HEK293 (cell line): ENCODE measurements at regions not wholly inside any gene's neighbourhood (a gene's known extent, or its start where the extent isn't known, plus 50 kb on each side); places are given as distances from the start of the nearest gene placed in this dataset.

Source experiments
- GFI1B ChIP-seq: fragments of 450-650 bp; formaldehyde crosslinking; IDR thresholded peaks from 2 replicates; pipeline ENCODE4 v1.5.1; 2016; ENCODE audit warnings: missing biosample characterization, missing genetic modification characterization
- GLIS2 ChIP-seq: fragments of 450-650 bp; formaldehyde crosslinking; IDR thresholded peaks from 2 replicates; pipeline ENCODE4 v1.5.1; 2016; ENCODE audit warnings: missing biosample characterization, missing genetic modification characterization
- KLF10 ChIP-seq: fragments of 450-650 bp; IDR thresholded peaks from 2 replicates; pipeline ENCODE4 v1.5.1; 2018; ENCODE audit warnings: missing biosample characterization, mild to moderate bottlenecking, missing genetic modification characterization
- KLF16 ChIP-seq: fragments of 450-650 bp; formaldehyde crosslinking; IDR thresholded peaks from 2 replicates; pipeline ENCODE4 v1.5.1; 2017; ENCODE audit warnings: missing biosample characterization, missing genetic modification characterization
- MZF1 ChIP-seq: fragments of 450-650 bp; formaldehyde crosslinking; IDR thresholded peaks from 2 replicates; pipeline ENCODE4 v1.5.1; 2017; ENCODE audit warnings: missing biosample characterization, missing genetic modification characterization, borderline replicate concordance
- OSR2 ChIP-seq: fragments of 450-650 bp; formaldehyde crosslinking; IDR thresholded peaks from 2 replicates; pipeline ENCODE4 v1.5.1; 2016; ENCODE audit warnings: missing biosample characterization, missing genetic modification characterization
- OVOL3 ChIP-seq: fragments of 450-650 bp; formaldehyde crosslinking; IDR thresholded peaks from 2 replicates; pipeline ENCODE4 v1.5.1; 2016; ENCODE audit warnings: missing biosample characterization, missing genetic modification characterization
- PRDM2 ChIP-seq: fragments of 450-650 bp; formaldehyde crosslinking; IDR thresholded peaks from 2 replicates; pipeline ENCODE4 v1.5.1; 2016; ENCODE audit warnings: missing biosample characterization, missing genetic modification characterization, borderline replicate concordance
- SP3 ChIP-seq: fragments of 450-650 bp; formaldehyde crosslinking; IDR thresholded peaks from 2 replicates; pipeline ENCODE4 v1.5.1; 2016; ENCODE audit warnings: missing biosample characterization, missing genetic modification characterization
- ZBTB17 ChIP-seq: fragments of 450-650 bp; formaldehyde crosslinking; IDR thresholded peaks from 2 replicates; pipeline ENCODE4 v1.5.1; 2016; ENCODE audit warnings: missing biosample characterization, missing genetic modification characterization
- ZBTB7A ChIP-seq: fragments of 450-650 bp; formaldehyde crosslinking; IDR thresholded peaks from 2 replicates; pipeline ENCODE4 v1.5.1; 2016; ENCODE audit warnings: low read depth, missing biosample characterization, missing genetic modification characterization
- ZEB2 ChIP-seq: fragments of 450-650 bp; formaldehyde crosslinking; IDR thresholded peaks from 2 replicates; pipeline ENCODE4 v1.5.1; 2016; ENCODE audit warnings: missing biosample characterization, missing genetic modification characterization
- ZFHX2 ChIP-seq: fragments of 450-650 bp; formaldehyde crosslinking; conservative IDR thresholded peaks from 2 replicates; pipeline ENCODE4 v1.5.1; 2016; ENCODE audit warnings: missing biosample characterization, missing genetic modification characterization
- ZFP37 ChIP-seq: fragments of 450-650 bp; formaldehyde crosslinking; IDR thresholded peaks from 2 replicates; pipeline ENCODE4 v1.5.1; 2016; ENCODE audit warnings: missing biosample characterization, missing genetic modification characterization
- ZIC2 ChIP-seq: fragments of 450-650 bp; formaldehyde crosslinking; IDR thresholded peaks from 2 replicates; pipeline ENCODE4 v1.5.1; 2016; ENCODE audit warnings: missing biosample characterization, missing genetic modification characterization
- ZNF2 ChIP-seq: fragments of 450-650 bp; formaldehyde crosslinking; IDR thresholded peaks from 2 replicates; pipeline ENCODE4 v1.5.1; 2016; ENCODE audit warnings: missing biosample characterization, missing genetic modification characterization
- ZNF341 ChIP-seq: fragments of 450-650 bp; formaldehyde crosslinking; IDR thresholded peaks from 2 replicates; pipeline ENCODE4; 2016; ENCODE audit warnings: low read depth, missing biosample characterization, missing genetic modification characterization
- ZNF394 ChIP-seq: fragments of 450-650 bp; formaldehyde crosslinking; IDR thresholded peaks from 2 replicates; pipeline ENCODE4 v1.5.1; 2016; ENCODE audit warnings: missing biosample characterization, missing genetic modification characterization, mild to moderate bottlenecking, moderate library complexity, borderline replicate concordance
- ZNF449 ChIP-seq: fragments of 450-650 bp; formaldehyde crosslinking; IDR thresholded peaks from 2 replicates; pipeline ENCODE4 v1.5.1; 2017; ENCODE audit warnings: missing biosample characterization, mild to moderate bottlenecking, missing genetic modification characterization, moderate library complexity
- ZNF600 ChIP-seq: fragments of 450-650 bp; formaldehyde crosslinking; IDR thresholded peaks from 2 replicates; pipeline ENCODE4 v1.5.1; 2016; ENCODE audit warnings: missing biosample characterization, missing genetic modification characterization
- ZSCAN18 ChIP-seq: fragments of 450-650 bp; formaldehyde crosslinking; IDR thresholded peaks from 2 replicates; pipeline ENCODE4 v1.5.1; 2016; ENCODE audit warnings: missing biosample characterization, missing genetic modification characterization
- ZSCAN23 ChIP-seq: fragments of 450-650 bp; formaldehyde crosslinking; IDR thresholded peaks from 2 replicates; pipeline ENCODE4 v1.5.1; 2016; ENCODE audit warnings: missing biosample characterization, missing genetic modification characterization
- ZSCAN30 ChIP-seq: fragments of 450-650 bp; IDR thresholded peaks from 2 replicates; pipeline ENCODE4 v1.5.1; 2018; ENCODE audit warnings: missing biosample characterization, mild to moderate bottlenecking, missing genetic modification characterization, moderate library complexity
- TF ChIP-seq, protein P1 (sequence below): fragments of 450-650 bp; IDR thresholded peaks from 2 replicates; pipeline ENCODE4 v1.5.1; 2018; ENCODE audit warnings: missing biosample characterization, mild to moderate bottlenecking, missing genetic modification characterization
- TF ChIP-seq, protein P2 (sequence below): fragments of 450-650 bp; formaldehyde crosslinking; IDR thresholded peaks from 2 replicates; pipeline ENCODE4 v1.5.1; 2016; ENCODE audit warnings: missing biosample characterization, missing genetic modification characterization

- no peak for TF ChIP-seq PRDM2
- TF ChIP-seq ZSCAN18 (tag by site-specific recombination) = no peak
- peak; percentile 42; the same call in 1 of the 2 replicates for TF ChIP-seq KLF16 (tag by site-specific recombination)
- TF ChIP-seq ZFP37 (tag by site-specific recombination) = peak; percentile 42; the same call in 1 of the 2 replicates
- TF ChIP-seq OVOL3 (tag by site-specific recombination) = peak; percentile 53; the same call in 1 of the 2 replicates
- peak; percentile 94 for TF ChIP-seq KLF10
- TF ChIP-seq ZBTB7A (tag by site-specific recombination) = no peak
- TF ChIP-seq ZNF341 (tag by site-specific recombination) = peak; percentile 55
- TF ChIP-seq ZSCAN30 = peak; percentile 54; the same call in 1 of the 2 replicates
- peak; percentile 70; the same call in 1 of the 2 replicates for TF ChIP-seq MZF1 (tag by site-specific recombination)
- peak; percentile 71; the same call in 1 of the 2 replicates for TF ChIP-seq GFI1B (tag by site-specific recombination)
- TF ChIP-seq, protein P1, sequence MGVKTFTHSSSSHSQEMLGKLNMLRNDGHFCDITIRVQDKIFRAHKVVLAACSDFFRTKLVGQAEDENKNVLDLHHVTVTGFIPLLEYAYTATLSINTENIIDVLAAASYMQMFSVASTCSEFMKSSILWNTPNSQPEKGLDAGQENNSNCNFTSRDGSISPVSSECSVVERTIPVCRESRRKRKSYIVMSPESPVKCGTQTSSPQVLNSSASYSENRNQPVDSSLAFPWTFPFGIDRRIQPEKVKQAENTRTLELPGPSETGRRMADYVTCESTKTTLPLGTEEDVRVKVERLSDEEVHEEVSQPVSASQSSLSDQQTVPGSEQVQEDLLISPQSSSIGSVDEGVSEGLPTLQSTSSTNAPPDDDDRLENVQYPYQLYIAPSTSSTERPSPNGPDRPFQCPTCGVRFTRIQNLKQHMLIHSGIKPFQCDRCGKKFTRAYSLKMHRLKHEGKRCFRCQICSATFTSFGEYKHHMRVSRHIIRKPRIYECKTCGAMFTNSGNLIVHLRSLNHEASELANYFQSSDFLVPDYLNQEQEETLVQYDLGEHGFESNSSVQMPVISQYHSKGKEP (tag by site-specific recombination) = peak; percentile 53
- TF ChIP-seq ZNF600 (tag by site-specific recombination) = peak; percentile 78
- TF ChIP-seq SP3 (tag by site-specific recombination) = peak; percentile 63
- TF ChIP-seq ZNF394 = peak; percentile 75; the same call in 1 of the 2 replicates
- TF ChIP-seq ZSCAN23 (tag by site-specific recombination) = peak; percentile 69; the same call in 1 of the 2 replicates
- TF ChIP-seq ZEB2 (tag by site-specific recombination) = peak; percentile 84
- TF ChIP-seq ZNF449 (tag by site-specific recombination) = peak; percentile 30; the same call in 1 of the 2 replicates
- TF ChIP-seq GLIS2 (tag by site-specific recombination) = peak; percentile 67; the same call in 1 of the 2 replicates
- peak; percentile 67 for TF ChIP-seq ZIC2 (tag by site-specific recombination)
- peak; percentile 53; the same call in 1 of the 2 replicates for TF ChIP-seq ZNF2
- peak; percentile 89 for TF ChIP-seq OSR2 (tag by site-specific recombination)
- TF ChIP-seq ZFHX2 (tag by site-specific recombination) = peak; percentile 45; the same call in 1 of the 2 replicates
- TF ChIP-seq, protein P2, sequence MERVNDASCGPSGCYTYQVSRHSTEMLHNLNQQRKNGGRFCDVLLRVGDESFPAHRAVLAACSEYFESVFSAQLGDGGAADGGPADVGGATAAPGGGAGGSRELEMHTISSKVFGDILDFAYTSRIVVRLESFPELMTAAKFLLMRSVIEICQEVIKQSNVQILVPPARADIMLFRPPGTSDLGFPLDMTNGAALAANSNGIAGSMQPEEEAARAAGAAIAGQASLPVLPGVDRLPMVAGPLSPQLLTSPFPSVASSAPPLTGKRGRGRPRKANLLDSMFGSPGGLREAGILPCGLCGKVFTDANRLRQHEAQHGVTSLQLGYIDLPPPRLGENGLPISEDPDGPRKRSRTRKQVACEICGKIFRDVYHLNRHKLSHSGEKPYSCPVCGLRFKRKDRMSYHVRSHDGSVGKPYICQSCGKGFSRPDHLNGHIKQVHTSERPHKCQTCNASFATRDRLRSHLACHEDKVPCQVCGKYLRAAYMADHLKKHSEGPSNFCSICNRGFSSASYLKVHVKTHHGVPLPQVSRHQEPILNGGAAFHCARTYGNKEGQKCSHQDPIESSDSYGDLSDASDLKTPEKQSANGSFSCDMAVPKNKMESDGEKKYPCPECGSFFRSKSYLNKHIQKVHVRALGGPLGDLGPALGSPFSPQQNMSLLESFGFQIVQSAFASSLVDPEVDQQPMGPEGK = peak; percentile 74
- peak; percentile 93 for TF ChIP-seq ZBTB17 (tag by site-specific recombination)
Observed at GRCh38 chr9:86741311-86742208, 205.7 kb downstream of the GAS1 start (continued).
